ENCODE measurements at regions not wholly inside any gene's neighbourhood (a gene's known extent, or its start where the extent isn't known, plus 50 kb on each side); places are given as distances from the start of the nearest gene placed in this dataset.
"Not testable (repeated sequence)": the region's sequence is repeated elsewhere in the genome, so short reads cannot be mapped to it uniquely, and the experiment has no call there.

DNA sequence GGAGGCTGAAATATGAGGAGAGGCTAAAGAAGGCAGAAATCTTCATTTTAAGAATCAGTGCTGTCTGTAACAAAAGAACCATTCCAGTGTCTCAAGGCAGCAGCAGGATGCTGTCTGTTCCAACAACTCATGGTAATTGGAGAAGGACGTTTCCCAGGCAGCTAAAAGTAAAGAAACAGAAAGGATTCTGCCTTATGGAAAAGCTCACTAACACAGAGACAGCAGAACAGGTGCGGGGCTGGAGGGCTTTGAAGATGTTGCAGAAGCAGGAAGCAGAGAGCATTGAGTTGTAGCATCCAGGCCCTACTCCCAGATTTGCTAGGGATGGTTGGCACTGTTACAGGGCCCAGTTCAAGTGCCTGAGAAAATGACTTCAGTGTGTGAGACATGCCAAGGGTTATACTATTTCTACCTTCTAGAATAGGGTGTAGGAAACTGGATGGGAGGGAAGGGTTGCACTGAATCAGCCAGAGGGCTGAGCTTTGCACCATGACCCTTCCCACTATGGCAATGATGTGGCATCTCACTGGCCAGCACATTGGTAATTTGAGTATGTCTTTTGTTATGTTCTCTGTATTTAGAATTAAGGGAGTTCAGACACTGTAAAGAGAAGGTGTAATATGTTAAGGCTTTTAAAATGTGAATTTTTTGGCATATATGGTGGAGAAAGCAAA is 160.0 kb upstream of the FBXO33 start:
- no peaks in the 10 kb centered on the region for H3K36me3 ChIP-seq (ENCODE audit: control insufficient read depth, insufficient read depth, low read length)
- 23% methylated on average over 2 of the region's 2 CpGs for WGBS (ENCODE audit: insufficient coverage)
- H3K4me3 ChIP-seq (ENCODE audit: low read depth, low read length): no peak overlapping the region
- no peaks in the 10 kb centered on the region for H3K4me1 ChIP-seq (ENCODE audit: control insufficient read depth, insufficient read depth, low read length)
- H3K27me3 ChIP-seq (ENCODE audit: control insufficient read depth, insufficient read depth, low read length): no peaks in the 10 kb centered on the region
- no peak overlapping the region for H3K27ac ChIP-seq (ENCODE audit: low read depth, low read length)
- no peaks in the 10 kb centered on the region for H3K9me3 ChIP-seq (ENCODE audit: control insufficient read depth, insufficient read depth, low read length)
- no peak for DNase-seq (ENCODE audit: low read depth in 4 of 6, low spot score in 6 of 6)

DNA sequence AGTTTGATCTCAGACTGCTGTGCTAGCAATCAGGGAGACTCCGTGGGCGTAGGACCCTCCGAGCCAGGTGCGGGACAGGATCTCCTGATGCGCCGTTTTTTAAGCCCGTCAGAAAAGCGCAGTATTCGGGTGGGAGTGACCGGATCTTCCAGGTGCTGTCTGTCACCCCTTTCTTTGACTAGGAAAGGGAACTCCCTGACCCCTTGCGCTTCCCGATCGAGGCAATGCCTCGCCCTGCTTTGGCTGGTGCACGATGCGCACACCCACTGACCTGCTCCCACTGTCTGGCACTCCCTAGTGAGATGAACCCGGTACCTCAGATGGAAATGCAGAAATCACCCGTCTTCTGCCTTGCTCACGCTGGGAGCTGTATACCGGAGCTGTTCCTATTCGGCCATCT is 157.6 kb upstream of the FBXO33 start:
- H3K36me3 ChIP-seq (ENCODE audit: control insufficient read depth, insufficient read depth, low read length); H3K27ac ChIP-seq (ENCODE audit: low read depth, low read length); DNase-seq (ENCODE audit: low read depth in 4 of 6, low spot score in 6 of 6); H3K9me3 ChIP-seq (ENCODE audit: control insufficient read depth, insufficient read depth, low read length); H3K4me1 ChIP-seq (ENCODE audit: control insufficient read depth, insufficient read depth, low read length); H3K27me3 ChIP-seq (ENCODE audit: control insufficient read depth, insufficient read depth, low read length); H3K4me3 ChIP-seq (ENCODE audit: low read depth, low read length): not testable (repeated sequence)
- 91% methylated on average over 18 of the region's 21 CpGs for WGBS (ENCODE audit: insufficient coverage)

- Histone ChIP-seq H3K27me3 (ENCODE audit: control insufficient read depth, insufficient read depth, low read length) (no peaks in the 10 kb centered on the region), H3K36me3 (ENCODE audit: control insufficient read depth, insufficient read depth, low read length) (no peaks in the 10 kb centered on the region), H3K9me3 (ENCODE audit: control insufficient read depth, insufficient read depth, low read length) (no peaks in the 10 kb centered on the region), H3K27ac (ENCODE audit: low read depth, low read length) (no peak overlapping the region), H3K4me1 (ENCODE audit: control insufficient read depth, insufficient read depth, low read length) (no peaks in the 10 kb centered on the region), H3K4me3 (ENCODE audit: low read depth, low read length) (no peak overlapping the region)
- WGBS (ENCODE audit: insufficient coverage): 38% methylated on average over 2 of the region's 2 CpGs
- DNase-seq (ENCODE audit: low read depth in 4 of 6, low spot score in 6 of 6): no peak
Observed at GRCh38 chr14:39582028-39582654, 149.9 kb upstream of the FBXO33 start.

DNA sequence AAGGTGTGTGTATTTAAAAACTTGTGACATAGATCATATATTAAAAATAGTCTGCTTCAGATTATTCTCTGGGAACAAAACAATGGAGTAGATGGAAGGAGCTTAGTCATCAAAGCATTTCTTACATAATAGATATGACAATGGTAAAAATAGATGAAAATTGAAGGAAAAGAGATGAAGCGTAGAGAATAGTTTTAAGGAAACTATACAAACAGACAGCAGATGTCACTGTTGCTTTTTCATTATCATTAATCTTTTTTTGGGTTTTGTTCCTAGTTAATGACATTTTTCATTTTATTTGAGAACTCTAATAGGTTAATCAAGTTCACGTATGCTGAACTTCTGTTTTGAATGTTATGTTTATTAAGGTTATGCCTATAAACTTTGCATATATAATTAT is 149.2 kb upstream of the FBXO33 start:
- no CpG with 5 or more reads among the region's 2 CpGs for WGBS (ENCODE audit: insufficient coverage)
- Histone ChIP-seq H3K27ac (ENCODE audit: low read depth, low read length) (no peak overlapping the region), H3K4me1 (ENCODE audit: control insufficient read depth, insufficient read depth, low read length) (no peaks in the 10 kb centered on the region), H3K36me3 (ENCODE audit: control insufficient read depth, insufficient read depth, low read length) (no peaks in the 10 kb centered on the region), H3K27me3 (ENCODE audit: control insufficient read depth, insufficient read depth, low read length) (no peaks in the 10 kb centered on the region), H3K9me3 (ENCODE audit: control insufficient read depth, insufficient read depth, low read length) (no peaks in the 10 kb centered on the region), H3K4me3 (ENCODE audit: low read depth, low read length) (no peak overlapping the region)
- DNase-seq (ENCODE audit: low read depth in 4 of 6, low spot score in 6 of 6): peak in 1 of 6 donors; percentile 54

DNA sequence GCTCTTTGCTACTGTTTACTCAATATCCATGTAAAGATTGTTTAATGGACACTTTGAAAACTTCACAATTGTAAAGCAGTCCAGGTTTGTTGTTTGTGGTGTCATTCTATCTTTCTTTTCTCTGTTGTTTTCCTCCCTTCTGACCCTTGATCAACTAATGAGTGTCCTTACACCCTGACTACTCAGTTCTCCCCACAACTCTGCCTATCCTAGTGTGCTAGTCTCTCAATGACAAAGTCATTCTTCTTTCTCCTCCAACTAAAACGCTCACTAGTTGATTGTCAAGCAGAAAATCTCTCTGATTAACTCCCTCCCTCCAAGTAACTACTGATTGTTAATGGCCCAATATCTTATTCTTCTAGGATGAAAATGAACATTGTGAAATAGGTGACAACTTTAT is 148.5 kb upstream of the FBXO33 start:
- no peaks in the 10 kb centered on the region for H3K36me3 ChIP-seq (ENCODE audit: control insufficient read depth, insufficient read depth, low read length)
- no peak overlapping the region for H3K4me3 ChIP-seq (ENCODE audit: low read depth, low read length)
- H3K27me3 ChIP-seq (ENCODE audit: control insufficient read depth, insufficient read depth, low read length): no peaks in the 10 kb centered on the region
- H3K4me1 ChIP-seq (ENCODE audit: control insufficient read depth, insufficient read depth, low read length): no peaks in the 10 kb centered on the region
- WGBS (ENCODE audit: insufficient coverage): no CpG with 5 or more reads among the region's 1 CpG
- H3K27ac ChIP-seq (ENCODE audit: low read depth, low read length): no peak overlapping the region
- DNase-seq (ENCODE audit: low read depth in 4 of 6, low spot score in 6 of 6): no peak
- no peaks in the 10 kb centered on the region for H3K9me3 ChIP-seq (ENCODE audit: control insufficient read depth, insufficient read depth, low read length)

- Histone ChIP-seq H3K27me3 (ENCODE audit: control insufficient read depth, insufficient read depth, low read length) (no peaks in the 10 kb centered on the region), H3K9me3 (ENCODE audit: control insufficient read depth, insufficient read depth, low read length) (no peaks in the 10 kb centered on the region), H3K4me3 (ENCODE audit: low read depth, low read length) (no peak overlapping the region), H3K4me1 (ENCODE audit: control insufficient read depth, insufficient read depth, low read length) (no peaks in the 10 kb centered on the region), H3K36me3 (ENCODE audit: control insufficient read depth, insufficient read depth, low read length) (no peaks in the 10 kb centered on the region), H3K27ac (ENCODE audit: low read depth, low read length) (no peak overlapping the region)
- DNase-seq (ENCODE audit: low read depth in 4 of 6, low spot score in 6 of 6): no peak
- WGBS (ENCODE audit: insufficient coverage): no CpG with 5 or more reads among the region's 1 CpG
Observed at GRCh38 chr14:39576736-39577135, 144.5 kb upstream of the FBXO33 start.

DNA sequence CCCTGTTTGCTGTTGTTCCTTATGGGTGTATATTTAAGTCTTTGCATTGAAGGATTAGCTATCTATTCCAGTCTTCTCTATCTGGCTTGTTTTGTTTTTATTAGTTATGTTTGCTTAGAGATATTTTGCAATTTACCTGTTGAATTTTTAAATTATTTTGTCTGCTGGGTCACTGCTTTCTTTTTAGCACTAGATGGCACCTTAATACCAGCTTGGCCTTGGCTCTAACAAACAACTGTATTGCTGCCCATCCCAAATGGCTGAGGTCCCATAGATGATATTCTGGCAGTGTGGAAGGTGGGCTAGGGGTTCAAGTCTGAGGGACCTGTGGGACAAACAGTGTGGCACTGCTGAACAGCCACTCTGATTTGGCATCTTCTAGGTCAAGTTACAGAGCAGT is 144.0 kb upstream of the FBXO33 start:
- Histone ChIP-seq H3K27me3 (ENCODE audit: control insufficient read depth, insufficient read depth, low read length) (no peaks in the 10 kb centered on the region), H3K27ac (ENCODE audit: low read depth, low read length) (no peak overlapping the region), H3K4me3 (ENCODE audit: low read depth, low read length) (no peak overlapping the region), H3K4me1 (ENCODE audit: control insufficient read depth, insufficient read depth, low read length) (no peaks in the 10 kb centered on the region), H3K9me3 (ENCODE audit: control insufficient read depth, insufficient read depth, low read length) (no peaks in the 10 kb centered on the region), H3K36me3 (ENCODE audit: control insufficient read depth, insufficient read depth, low read length) (no peaks in the 10 kb centered on the region)
- DNase-seq (ENCODE audit: low read depth in 4 of 6, low spot score in 6 of 6): no peak

- H3K27me3 ChIP-seq (ENCODE audit: control insufficient read depth, insufficient read depth, low read length): no peaks in the 10 kb centered on the region
- H3K4me1 ChIP-seq (ENCODE audit: control insufficient read depth, insufficient read depth, low read length): no peaks in the 10 kb centered on the region
- H3K27ac ChIP-seq (ENCODE audit: low read depth, low read length): no peak overlapping the region
- H3K36me3 ChIP-seq (ENCODE audit: control insufficient read depth, insufficient read depth, low read length): no peaks in the 10 kb centered on the region
- DNase-seq (ENCODE audit: low read depth in 4 of 6, low spot score in 6 of 6): peak in 1 of 6 donors; percentile 17
- WGBS (ENCODE audit: insufficient coverage): 73% methylated on average over 4 of the region's 4 CpGs
- no peak overlapping the region for H3K4me3 ChIP-seq (ENCODE audit: low read depth, low read length)
- H3K9me3 ChIP-seq (ENCODE audit: control insufficient read depth, insufficient read depth, low read length): no peaks in the 10 kb centered on the region
Observed at GRCh38 chr14:39568809-39569538, 136.7 kb upstream of the FBXO33 start.

DNA sequence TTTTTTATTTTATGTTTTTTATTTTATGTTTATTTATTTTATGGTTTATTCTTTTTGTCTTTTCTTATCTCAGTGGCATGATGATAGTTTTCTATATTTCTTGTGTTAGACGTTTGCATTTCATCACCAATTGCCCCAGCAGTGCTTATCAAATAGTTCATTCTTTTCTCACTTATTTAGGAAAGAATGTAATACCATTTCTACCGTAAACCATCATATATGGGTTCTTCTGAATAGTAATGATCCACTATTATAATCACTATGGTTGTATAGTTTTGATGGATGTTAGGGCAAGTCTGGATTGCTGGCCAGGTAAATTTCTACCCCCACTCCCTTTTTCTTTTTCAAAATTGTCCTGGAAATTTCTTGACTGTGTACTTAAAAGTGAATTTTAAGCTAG is 134.6 kb upstream of the FBXO33 start:
- Histone ChIP-seq H3K4me1 (ENCODE audit: control insufficient read depth, insufficient read depth, low read length) (no peaks in the 10 kb centered on the region), H3K36me3 (ENCODE audit: control insufficient read depth, insufficient read depth, low read length) (no peaks in the 10 kb centered on the region), H3K4me3 (ENCODE audit: low read depth, low read length) (no peak overlapping the region), H3K27me3 (ENCODE audit: control insufficient read depth, insufficient read depth, low read length) (no peaks in the 10 kb centered on the region), H3K9me3 (ENCODE audit: control insufficient read depth, insufficient read depth, low read length) (no peaks in the 10 kb centered on the region), H3K27ac (ENCODE audit: low read depth, low read length) (no peak overlapping the region)
- no peak for DNase-seq (ENCODE audit: low read depth in 4 of 6, low spot score in 6 of 6)
- WGBS (ENCODE audit: insufficient coverage): no CpG with 5 or more reads among the region's 2 CpGs

GRCh38 chr14:39563361-39563760 is 131.1 kb upstream of the FBXO33 start:
- H3K36me3 ChIP-seq (ENCODE audit: control insufficient read depth, insufficient read depth, low read length): no peaks in the 10 kb centered on the region
- no peaks in the 10 kb centered on the region for H3K27me3 ChIP-seq (ENCODE audit: control insufficient read depth, insufficient read depth, low read length)
- no peak overlapping the region for H3K4me3 ChIP-seq (ENCODE audit: low read depth, low read length)
- no CpG with 5 or more reads among the region's 1 CpG for WGBS (ENCODE audit: insufficient coverage)
- DNase-seq (ENCODE audit: low read depth in 4 of 6, low spot score in 6 of 6): no peak
- no peaks in the 10 kb centered on the region for H3K4me1 ChIP-seq (ENCODE audit: control insufficient read depth, insufficient read depth, low read length)
- H3K9me3 ChIP-seq (ENCODE audit: control insufficient read depth, insufficient read depth, low read length): peaks cover 4% of the 10 kb centered on the region
- H3K27ac ChIP-seq (ENCODE audit: low read depth, low read length): no peak overlapping the region
